ENCODE measurements at regions not wholly inside any gene's neighbourhood (a gene's known extent, or its start where the extent isn't known, plus 50 kb on each side); places are given as distances from the start of the nearest gene placed in this dataset.

DNA sequence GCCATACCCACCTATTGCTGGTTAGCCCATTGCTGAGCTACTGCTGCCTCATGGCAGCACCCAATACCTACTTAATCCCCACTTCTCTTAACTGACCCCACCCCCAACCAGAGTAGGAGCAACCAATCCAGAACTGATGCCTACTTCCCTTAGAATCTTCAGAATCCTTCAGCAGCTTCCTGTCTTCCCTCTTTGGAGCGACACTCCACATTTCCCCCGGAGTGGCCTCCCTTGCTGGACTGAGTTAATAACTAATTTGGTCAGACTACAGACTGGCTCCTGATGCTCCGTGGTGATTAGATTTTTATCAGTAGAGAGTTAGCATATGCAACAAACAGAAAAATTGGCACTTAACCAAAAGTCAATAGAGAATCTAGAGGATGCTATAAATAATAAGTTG is 51.2 kb upstream of the UBR2 start:
- DNase-seq (ENCODE audit: extremely low read depth in 1 of 2, low read depth in 1 of 2), result no peak

DNA sequence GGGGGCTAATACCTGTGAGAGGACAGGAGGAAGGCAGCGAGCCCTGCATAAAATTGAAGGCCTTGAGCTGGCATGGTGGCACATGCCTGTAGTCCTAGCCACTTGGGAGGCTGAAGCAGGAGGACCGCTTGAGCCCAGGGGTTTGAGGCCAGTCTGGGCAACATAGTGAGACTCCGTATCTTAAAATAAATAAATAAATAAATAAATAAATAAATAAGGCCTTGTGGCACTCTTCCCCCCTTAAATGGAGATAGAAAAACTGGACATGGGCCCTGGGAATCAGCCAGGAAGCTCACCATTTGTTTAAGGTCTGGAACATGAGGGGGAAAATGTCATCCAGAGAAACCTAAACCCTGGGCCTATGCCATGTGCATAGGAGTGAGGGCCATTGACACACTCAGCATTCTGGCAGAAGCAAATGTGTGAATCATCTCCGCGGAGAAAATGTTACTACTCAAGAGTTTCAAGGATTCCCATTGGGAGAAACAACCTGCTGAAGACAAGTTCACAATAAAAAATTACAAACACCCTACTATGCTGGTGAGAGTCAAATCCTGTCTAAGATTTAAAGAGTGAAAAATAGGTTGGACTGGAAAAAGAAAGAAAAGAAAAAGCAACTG is 51.9 kb upstream of the UBR2 start:
- no peak for DNase-seq (ENCODE audit: extremely low read depth in 1 of 2, low read depth in 1 of 2)

DNA sequence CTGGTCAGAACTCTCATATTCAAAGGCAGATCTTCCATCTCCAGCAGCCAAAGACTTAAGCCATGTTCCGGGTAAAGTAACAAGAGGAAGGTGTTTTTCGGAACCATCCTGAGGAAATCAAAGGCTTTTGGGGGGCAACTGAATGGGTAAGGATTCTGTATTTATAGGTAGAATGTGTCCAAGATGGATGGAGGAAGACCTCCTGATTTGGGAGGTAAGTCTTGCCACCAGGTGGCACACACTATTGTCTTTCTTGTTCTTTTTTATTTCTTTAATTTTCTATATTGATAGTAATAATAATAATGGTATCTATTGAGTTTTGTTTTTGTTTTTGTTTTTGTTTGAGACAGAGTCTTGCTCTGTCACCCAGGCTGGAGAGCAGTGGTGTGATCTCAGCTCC is 53.0 kb upstream of the UBR2 start:
- no peak for DNase-seq (ENCODE audit: extremely low read depth in 1 of 2, low read depth in 1 of 2)

DNA sequence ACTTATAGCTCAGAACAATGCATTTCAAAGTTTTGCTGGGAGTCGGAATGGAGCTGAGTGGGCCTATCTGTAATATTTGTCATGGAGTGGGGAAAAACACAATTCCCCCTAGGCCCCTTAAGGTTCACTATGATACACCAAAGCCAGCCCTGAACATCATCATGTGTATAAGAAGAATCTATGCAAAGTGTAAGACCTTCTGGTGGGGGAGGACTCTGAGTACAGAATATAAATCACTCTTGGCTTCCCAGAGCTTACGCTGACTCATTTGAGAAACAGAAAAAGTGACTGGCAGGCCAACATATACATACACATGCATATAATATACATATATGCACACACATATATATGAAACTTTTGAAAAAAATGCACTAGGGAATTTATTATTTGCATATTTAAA is 54.1 kb upstream of the UBR2 start:
- DNase-seq (ENCODE audit: extremely low read depth in 1 of 2, low read depth in 1 of 2), result peak in 1 of 2 donors; percentile 1

DNA sequence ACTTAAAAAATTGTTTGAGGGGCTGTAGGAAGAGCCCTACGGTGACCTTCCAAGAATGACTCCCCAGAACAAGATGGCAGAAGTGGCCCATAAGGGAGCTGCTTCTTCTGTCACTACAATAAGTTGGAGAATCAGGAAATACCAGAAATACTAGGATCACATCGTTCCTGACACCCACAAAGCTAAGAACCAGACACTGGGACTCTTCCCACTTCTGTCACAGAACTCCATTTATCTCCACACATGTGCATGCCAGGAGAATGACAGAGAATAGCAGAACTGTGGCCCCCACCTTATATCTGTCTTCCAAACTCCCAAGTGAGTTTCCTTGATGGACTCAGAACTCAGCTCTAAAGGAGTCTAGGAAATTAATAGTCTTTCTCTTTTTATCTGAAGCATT is 54.6 kb upstream of the UBR2 start:
- no peak for DNase-seq (ENCODE audit: extremely low read depth in 1 of 2, low read depth in 1 of 2)

DNA sequence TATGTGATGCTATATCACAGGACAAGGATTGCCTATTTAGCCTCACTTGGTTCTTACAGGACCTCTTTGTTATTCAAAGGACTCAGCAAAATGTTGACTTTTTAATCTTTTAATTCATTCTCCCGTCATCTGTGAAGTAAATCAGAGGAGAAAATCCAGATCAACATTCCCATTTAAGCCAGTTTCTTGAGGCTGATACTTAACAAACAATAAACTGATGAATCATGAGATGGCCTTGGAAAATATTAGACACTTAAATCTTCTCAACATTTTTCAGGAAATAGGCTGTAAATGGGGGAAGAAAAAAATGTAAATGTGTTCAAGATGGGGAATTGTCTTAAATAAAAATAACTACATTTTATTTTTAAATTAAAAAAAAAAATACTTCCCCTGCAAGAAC is 55.9 kb upstream of the UBR2 start:
- no peak for DNase-seq (ENCODE audit: extremely low read depth in 1 of 2, low read depth in 1 of 2)

DNA sequence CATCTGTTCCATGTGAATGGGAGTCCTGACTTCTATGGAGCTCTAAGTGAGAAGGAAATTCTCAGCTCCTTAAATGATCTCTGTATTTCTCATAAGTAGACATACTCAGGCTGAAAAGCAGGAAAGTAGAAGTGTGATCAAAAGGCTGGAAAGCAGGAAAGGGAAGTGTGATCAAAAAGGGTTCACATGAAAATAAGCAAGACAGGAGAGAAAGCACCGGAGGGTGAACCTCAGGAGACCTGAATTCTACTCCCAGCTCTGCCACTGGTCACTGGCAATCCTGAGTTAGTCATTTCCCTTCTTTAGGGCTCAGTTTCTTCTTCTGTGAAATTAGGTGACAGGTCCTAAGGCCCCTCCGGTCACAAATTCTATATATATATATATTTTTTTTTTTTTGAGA is 55.5 kb upstream of the TRERF1 start:
- no peak for DNase-seq (ENCODE audit: extremely low read depth in 1 of 2, low read depth in 1 of 2)

DNA sequence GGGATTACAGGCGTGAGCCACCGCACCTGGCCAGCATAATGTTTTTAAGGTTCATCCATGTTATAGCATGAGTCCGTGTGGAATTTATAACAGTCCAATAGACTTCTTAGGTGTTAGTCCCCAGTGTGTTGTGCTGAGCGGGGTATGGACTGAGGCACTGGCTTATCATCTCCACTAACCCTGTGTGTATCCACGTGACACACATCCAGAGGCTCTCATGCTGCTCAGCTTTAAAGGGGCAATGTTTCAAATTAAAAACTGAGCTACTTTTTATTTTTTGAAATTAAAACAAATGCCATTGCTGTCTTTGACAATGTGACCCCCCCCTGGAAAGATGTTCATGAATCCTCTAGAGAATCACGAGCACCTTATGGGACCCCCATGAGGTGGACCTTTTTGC is 54.3 kb upstream of the TRERF1 start:
- DNase-seq (ENCODE audit: extremely low read depth in 1 of 2, low read depth in 1 of 2), result no peak

DNA sequence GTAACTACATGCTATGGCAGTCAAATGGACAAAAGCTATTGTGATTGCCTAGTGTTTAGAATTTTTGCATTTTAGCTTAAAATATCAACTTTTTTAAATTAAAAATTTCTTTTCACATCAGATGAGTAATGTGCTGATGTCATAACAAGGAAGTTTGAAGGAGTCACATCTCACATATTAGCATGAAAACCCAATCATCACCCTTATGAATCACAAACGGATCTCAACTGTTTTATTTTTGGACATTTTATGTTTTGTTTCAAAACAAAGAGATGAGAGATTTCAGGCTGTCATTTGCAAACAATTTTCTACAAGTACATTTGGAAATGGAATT is 53.6 kb upstream of the TRERF1 start:
- DNase-seq (ENCODE audit: extremely low read depth in 1 of 2, low read depth in 1 of 2), result no peak

DNA sequence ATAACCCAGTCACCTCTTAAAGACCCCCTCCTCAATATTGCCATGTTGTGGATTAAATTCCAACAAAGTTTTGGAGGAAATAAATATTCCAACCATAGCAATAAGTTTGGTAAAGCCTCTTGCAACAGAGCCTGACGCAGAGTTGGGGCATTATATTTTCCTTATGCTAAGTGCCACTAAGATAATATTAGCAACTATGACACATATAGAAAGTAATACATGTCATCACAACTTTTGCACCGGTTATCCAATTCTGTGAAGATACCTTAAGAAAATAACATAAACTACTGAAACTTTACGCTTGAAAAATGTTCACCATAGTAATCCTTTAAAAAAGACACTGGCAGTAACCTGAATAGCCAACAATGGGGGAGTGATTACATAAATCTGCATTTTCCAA is 52.2 kb upstream of the TRERF1 start:
- no peak for DNase-seq (ENCODE audit: extremely low read depth in 1 of 2, low read depth in 1 of 2)

DNA sequence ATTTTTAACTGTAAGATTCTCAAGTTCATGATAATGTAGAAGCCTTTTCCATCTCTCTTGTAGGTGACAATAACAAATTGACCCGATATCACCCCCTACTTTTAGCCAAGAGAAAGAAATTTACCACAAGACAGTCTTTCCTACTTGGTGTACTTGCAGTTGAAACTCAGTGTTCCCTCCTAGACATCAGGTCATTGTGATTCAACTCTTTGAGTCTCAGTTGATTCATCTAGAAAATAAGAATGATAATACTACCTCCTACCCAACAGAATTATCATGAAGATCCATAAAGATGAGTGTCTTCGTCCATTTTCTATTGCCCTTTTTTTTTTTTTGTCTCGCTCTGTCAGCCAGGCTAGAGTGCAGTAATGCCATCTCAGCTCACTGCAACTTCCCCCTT is 51.3 kb upstream of the TRERF1 start:
- DNase-seq (ENCODE audit: extremely low read depth in 1 of 2, low read depth in 1 of 2), result no peak

DNA sequence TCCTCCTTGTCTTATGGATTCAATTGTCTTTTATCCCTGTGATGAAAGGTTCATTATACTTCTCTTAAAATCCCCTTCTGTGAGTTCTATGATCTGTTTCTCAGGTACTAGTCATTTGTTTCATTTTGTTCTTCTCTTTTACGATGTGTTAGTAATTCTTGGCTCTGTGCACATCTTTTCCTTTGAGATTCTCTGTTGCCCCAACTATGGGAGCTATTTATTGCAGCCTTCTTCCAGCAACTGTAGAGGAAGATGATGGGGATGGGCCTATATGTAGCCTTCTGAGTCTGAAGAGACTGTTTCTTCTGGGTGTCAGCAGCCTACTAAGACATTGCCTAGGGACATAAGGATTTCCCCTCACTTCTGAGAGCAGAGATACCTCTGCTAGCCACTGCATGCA is 50.4 kb upstream of the TRERF1 start:
- DNase-seq (ENCODE audit: extremely low read depth in 1 of 2, low read depth in 1 of 2), result no peak

Data from stimulated activated CD8-positive, alpha-beta memory T cell treated with anti-CD3 and anti-CD28 coated beads, Interleukin-7, amount 100 ng/mL, for 48 hours (primary cell).